Esophagus (tissue), 2 donors: ENCODE measurements at regions not wholly inside any gene's neighbourhood (a gene's known extent, or its start where the extent isn't known, plus 50 kb on each side); places are given as distances from the start of the nearest gene placed in this dataset.

Source experiments
- H3K27ac ChIP-seq, 2 donors: one replicate each; pipeline ENCODE4 v1.5.1; 2013; ENCODE audit warnings: low read depth in 2 of 2, mild to moderate bottlenecking in 2 of 2, inconsistent platforms in 1 of 2, low read length in 1 of 2, moderate library complexity in 1 of 2
- H3K27me3 ChIP-seq, 2 donors: one replicate each; pipeline ENCODE4 v1.6.1; 2013; ENCODE audit warnings: low read length in 2 of 2, control low read depth in 1 of 2, mild to moderate bottlenecking in 1 of 2; ENCODE audit not compliant: insufficient read depth in 2 of 2, control insufficient read depth in 1 of 2
- H3K36me3 ChIP-seq, 2 donors: one replicate each; pipeline ENCODE4 v1.6.1; 2013; ENCODE audit warnings: low read length in 1 of 2; ENCODE audit not compliant: control insufficient read depth in 2 of 2, insufficient read depth in 2 of 2
- H3K4me1 ChIP-seq, 2 donors: one replicate each; pipeline ENCODE4 v1.6.1; 2013; ENCODE audit warnings: low read length in 1 of 2; ENCODE audit not compliant: control insufficient read depth in 2 of 2, insufficient read depth in 2 of 2
- H3K4me3 ChIP-seq, 2 donors: one replicate each; pipeline ENCODE4 v1.5.1; 2013; ENCODE audit warnings: low read length in 2 of 2, mild to moderate bottlenecking in 2 of 2, low read depth in 1 of 2, moderate library complexity in 1 of 2
- H3K9me3 ChIP-seq, 2 donors: one replicate each; pipeline ENCODE4 v1.6.1; 2013; ENCODE audit warnings: mild to moderate bottlenecking in 2 of 2, low read depth in 1 of 2, low read length in 1 of 2, moderate library complexity in 1 of 2; ENCODE audit not compliant: control insufficient read depth in 2 of 2, insufficient read depth in 1 of 2
- WGBS, 2 donors: extraction: QIAGEN DNeasy Blood & Tissue Kit; methylation state at CpG; one replicate each; pipeline ENCODE4 v1.1.7; 2013; 5-methylcytosine and 5-hydroxymethylcytosine counted together
- donor health status: healthy with polysubstance abuse.
- donor health status: Bipolar disorder and iron deficiency.

- 78 to 84% methylated on average over 6 of the region's 6 CpGs for WGBS, 2 donors
- Histone ChIP-seq H3K27me3 (no peaks in the 10 kb centered on the region), H3K36me3 (no peaks in the 10 kb centered on the region), H3K27ac (peak overlapping the region in 1 of 2 donors; percentile 77), H3K4me1 (peaks cover 0 to 13% of the 10 kb centered on the region in 2 donors), H3K9me3 (no peaks in the 10 kb centered on the region), H3K4me3 (no peak overlapping the region)
These were observed 113.9 kb upstream of the TMEM45B start for GRCh38 chr11:129701706-129702105.

DNA sequence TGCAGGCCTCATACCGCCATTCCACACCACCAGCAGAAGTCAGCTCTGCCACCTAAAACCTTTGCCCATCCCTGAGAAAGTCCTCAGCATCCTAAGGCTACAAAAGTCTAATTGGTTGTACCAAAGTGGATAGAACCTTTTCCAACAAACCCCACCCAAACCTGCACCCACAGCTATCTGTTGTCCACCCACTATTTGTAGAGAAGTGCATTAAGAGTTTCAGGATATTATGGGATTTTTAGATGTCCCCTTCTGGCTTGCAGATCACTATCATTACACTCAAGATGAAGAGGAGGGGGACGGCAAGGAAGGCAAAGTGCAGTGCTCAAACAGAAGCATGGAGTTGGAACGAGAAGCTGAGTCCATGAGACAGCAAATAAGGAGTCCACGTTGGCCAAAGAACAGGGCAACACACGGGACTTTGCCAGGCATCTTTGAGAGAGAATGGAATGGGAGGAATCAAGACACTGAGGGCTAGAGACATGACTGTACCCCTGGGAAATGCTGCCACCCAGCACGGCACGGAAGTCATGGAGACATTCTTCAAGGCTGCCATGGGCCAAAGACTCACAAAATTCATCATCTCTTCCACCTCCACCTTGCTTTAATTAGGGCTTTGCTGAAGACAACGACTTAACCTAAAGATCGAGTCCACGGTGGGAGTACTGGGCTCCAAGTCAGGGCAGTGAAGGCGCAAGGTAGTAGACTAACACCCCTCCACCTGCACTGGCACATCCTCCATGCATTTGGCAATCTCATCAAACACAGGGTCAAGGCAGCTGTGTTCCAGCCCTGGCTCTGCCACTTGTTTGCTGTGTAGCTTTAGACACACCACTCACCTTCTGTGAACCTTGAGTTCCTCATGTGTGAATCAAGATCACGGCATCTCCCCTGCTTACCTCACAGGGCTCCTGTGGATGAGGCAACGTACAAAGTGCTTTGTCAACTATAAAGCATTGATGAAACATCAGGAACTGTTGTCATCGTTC is 112.9 kb upstream of the TMEM45B start:
- Histone ChIP-seq H3K4me3 (no peak overlapping the region), H3K36me3 (no peaks in the 10 kb centered on the region), H3K27me3 (no peaks in the 10 kb centered on the region), H3K9me3 (no peaks in the 10 kb centered on the region), H3K27ac (peak overlapping the region; percentile 50 to 74), H3K4me1 (peaks cover 0 to 13% of the 10 kb centered on the region in 2 donors)
- 83 to 84% methylated on average over 14 of the region's 14 CpGs for WGBS, 2 donors

- Histone ChIP-seq H3K27me3 (no peaks in the 10 kb centered on the region), H3K27ac (no peak overlapping the region), H3K4me1 (peaks cover 0 to 12% of the 10 kb centered on the region in 2 donors), H3K36me3 (no peaks in the 10 kb centered on the region), H3K4me3 (no peak overlapping the region), H3K9me3 (no peaks in the 10 kb centered on the region)
- 43 to 46% methylated on average over 6 of the region's 6 CpGs for WGBS, 2 donors
These were observed 111.8 kb upstream of the TMEM45B start for GRCh38 chr11:129703846-129704245.

DNA sequence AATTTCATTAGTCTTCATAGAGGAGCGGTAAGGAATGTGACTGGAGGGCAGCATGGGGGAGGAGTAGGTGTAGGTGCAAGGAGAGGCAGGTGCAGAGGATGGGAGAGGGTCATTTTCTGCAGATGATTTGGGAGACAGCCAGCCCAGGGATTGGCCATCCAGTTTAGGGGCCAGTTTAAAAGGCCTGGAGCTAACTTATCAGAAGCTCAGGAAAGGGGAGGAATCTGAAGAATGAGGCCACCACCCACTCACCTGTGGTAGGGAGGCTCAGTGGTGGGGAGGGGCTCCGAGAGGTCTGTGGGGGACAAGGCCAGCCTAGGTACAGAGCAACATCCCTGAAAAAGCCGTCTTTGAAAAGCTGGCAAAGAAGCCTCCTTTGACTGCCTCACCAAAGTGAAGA is 110.8 kb upstream of the TMEM45B start:
- 58 to 65% methylated on average over 3 of the region's 3 CpGs for WGBS, 2 donors
- no peaks in the 10 kb centered on the region for H3K36me3 ChIP-seq

DNA sequence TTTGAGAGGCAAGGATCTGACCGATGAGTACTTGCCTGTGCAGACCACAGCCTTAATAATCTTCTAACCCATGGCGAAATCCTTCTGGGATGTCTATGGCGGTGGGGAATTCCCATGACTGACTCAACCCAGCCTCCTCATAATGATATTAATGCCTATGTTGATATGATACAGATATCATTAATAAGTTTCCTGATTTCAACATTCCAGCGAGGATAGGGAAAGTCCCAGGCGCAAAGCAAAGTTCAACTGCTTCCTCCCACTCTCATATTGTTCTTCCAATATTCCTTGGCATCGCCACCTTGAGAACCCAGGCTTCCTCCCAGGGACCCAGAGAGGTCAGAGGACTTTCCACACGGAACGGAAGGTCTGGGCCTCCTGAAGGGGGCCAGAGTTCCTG is 110.3 kb upstream of the TMEM45B start:
- Histone ChIP-seq H3K9me3 (no peaks in the 10 kb centered on the region), H3K27me3 (no peaks in the 10 kb centered on the region), H3K4me1 (peaks cover 0 to 10% of the 10 kb centered on the region in 2 donors), H3K27ac (no peak overlapping the region), H3K36me3 (no peaks in the 10 kb centered on the region), H3K4me3 (no peak overlapping the region)
- WGBS, 2 donors = 49 to 54% methylated on average over 8 of the region's 8 CpGs

More for the DNA sequence above, 110.8 kb upstream of the TMEM45B start:
- Histone ChIP-seq H3K27me3 (no peaks in the 10 kb centered on the region), H3K27ac (no peak overlapping the region), H3K4me1 (peaks cover 0 to 10% of the 10 kb centered on the region in 2 donors), H3K4me3 (no peak overlapping the region), H3K9me3 (no peaks in the 10 kb centered on the region)

GRCh38 chr11:129705933-129706332 is 109.7 kb upstream of the TMEM45B start:
- Histone ChIP-seq H3K27ac (no peak overlapping the region), H3K27me3 (no peaks in the 10 kb centered on the region), H3K4me3 (no peak overlapping the region), H3K9me3 (no peaks in the 10 kb centered on the region), H3K4me1 (peaks cover 0 to 10% of the 10 kb centered on the region in 2 donors), H3K36me3 (no peaks in the 10 kb centered on the region)
- WGBS, 2 donors = 65 to 70% methylated on average over 7 of the region's 7 CpGs

DNA sequence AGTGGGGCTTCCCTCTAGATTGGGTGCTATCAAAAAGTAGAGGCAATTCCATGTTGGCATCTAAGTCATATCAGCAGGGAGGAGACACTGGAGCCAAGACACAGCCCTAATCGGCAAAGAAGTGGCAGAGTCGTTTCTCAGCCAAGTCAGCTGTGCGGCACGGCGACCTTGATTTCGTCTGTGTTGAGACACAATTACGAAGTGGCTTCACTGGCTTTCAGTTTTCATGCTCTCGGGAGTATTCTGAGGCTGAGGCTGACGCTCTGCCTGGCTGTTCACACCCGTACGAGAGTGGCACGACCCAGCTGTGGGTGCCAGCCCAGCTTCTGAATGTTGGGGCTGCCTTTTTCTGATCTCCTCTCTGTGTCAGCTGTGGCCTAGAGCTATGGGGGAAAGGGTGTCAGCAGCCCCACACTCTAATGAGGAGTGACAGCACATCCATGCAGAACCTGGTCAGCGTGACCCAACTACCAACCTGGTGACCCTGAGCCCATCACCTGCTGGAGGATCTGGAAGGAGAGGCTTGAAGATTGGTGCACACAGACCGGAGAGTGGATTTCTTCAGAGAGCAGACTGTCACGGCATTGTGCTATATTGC is 105.7 kb upstream of the TMEM45B start:
- Histone ChIP-seq H3K36me3 (no peaks in the 10 kb centered on the region), H3K9me3 (no peaks in the 10 kb centered on the region), H3K27me3 (no peaks in the 10 kb centered on the region), H3K4me3 (no peak overlapping the region), H3K4me1 (peaks cover 0 to 1% of the 10 kb centered on the region in 2 donors), H3K27ac (no peak overlapping the region)
- 75 to 89% methylated on average over 15 of the region's 15 CpGs for WGBS, 2 donors

DNA sequence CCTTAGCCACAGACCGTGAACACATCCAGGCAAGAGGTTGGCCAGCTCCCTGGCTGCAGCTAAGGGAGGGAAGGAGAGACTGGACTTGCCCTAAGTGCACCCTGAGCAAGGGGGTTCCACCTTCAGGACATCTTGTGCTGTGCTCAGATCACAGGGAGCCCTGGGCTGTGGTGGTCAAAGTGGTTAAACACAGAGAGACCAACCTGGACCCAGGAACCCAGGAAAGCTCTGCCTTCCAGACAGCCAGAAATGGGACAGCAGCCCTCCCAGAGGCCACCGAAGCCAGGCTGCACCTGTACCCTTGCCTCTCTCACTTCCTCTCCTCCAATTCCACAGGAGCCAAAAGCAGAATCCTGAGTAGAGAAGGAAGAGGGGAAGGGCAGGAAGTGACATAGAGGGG is 105.2 kb upstream of the TMEM45B start:
- no peaks in the 10 kb centered on the region for H3K9me3 ChIP-seq
- no peak overlapping the region for H3K27ac ChIP-seq
- no peak overlapping the region for H3K4me3 ChIP-seq
- WGBS, 2 donors = 82 to 85% methylated on average over 2 of the region's 2 CpGs
- H3K4me1 ChIP-seq = no peaks in the 10 kb centered on the region
- H3K36me3 ChIP-seq = no peaks in the 10 kb centered on the region
- no peaks in the 10 kb centered on the region for H3K27me3 ChIP-seq

GRCh38 chr11:129711760-129712159 is 103.9 kb upstream of the TMEM45B start:
- Histone ChIP-seq H3K4me3 (no peak overlapping the region), H3K27ac (no peak overlapping the region), H3K4me1 (no peaks in the 10 kb centered on the region), H3K27me3 (no peaks in the 10 kb centered on the region), H3K36me3 (no peaks in the 10 kb centered on the region), H3K9me3 (no peaks in the 10 kb centered on the region)
- 79 to 82% methylated on average over 3 of the region's 3 CpGs for WGBS, 2 donors
